ENCODE measurements at regions not wholly inside any gene's neighbourhood (a gene's known extent, or its start where the extent isn't known, plus 50 kb on each side); places are given as distances from the start of the nearest gene placed in this dataset.

DNA sequence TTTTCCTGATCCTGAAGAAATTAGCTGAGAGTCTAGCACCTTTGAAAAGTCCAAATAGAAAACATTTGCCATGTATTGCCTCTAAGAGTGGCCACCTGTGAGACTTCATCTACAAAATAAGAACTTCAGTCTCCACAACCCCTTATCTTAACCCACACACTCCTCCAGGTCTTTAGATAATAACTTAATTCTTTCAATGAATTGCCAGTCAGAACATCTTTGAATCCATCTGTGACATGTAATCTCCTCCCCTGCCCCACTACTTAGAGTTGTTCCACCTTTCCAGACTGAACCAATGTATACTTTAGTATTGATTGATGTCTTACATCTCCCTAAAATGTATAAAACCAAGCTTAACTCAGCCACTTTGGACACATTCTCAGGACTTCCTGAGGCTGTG lies 84.4 kb upstream of the FAM171A1 start:
- TF ChIP-seq RAD21 (IDR thresholded peaks at IDR 0.05; ENCODE audit: low read length) (no peak), EP300 (IDR thresholded peaks at IDR 0.05; ENCODE audit: borderline replicate concordance in 1 of 2, low read depth in 1 of 2, low read length in 1 of 2) (no peak)
- TF ChIP-seq, protein P1, sequence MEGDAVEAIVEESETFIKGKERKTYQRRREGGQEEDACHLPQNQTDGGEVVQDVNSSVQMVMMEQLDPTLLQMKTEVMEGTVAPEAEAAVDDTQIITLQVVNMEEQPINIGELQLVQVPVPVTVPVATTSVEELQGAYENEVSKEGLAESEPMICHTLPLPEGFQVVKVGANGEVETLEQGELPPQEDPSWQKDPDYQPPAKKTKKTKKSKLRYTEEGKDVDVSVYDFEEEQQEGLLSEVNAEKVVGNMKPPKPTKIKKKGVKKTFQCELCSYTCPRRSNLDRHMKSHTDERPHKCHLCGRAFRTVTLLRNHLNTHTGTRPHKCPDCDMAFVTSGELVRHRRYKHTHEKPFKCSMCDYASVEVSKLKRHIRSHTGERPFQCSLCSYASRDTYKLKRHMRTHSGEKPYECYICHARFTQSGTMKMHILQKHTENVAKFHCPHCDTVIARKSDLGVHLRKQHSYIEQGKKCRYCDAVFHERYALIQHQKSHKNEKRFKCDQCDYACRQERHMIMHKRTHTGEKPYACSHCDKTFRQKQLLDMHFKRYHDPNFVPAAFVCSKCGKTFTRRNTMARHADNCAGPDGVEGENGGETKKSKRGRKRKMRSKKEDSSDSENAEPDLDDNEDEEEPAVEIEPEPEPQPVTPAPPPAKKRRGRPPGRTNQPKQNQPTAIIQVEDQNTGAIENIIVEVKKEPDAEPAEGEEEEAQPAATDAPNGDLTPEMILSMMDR (IDR thresholded peaks at IDR 0.05): no peak

Measured in SK-N-SH (cell line).